ENCODE measurements at regions not wholly inside any gene's neighbourhood (a gene's known extent, or its start where the extent isn't known, plus 50 kb on each side); places are given as distances from the start of the nearest gene placed in this dataset.
A peak's percentile ranks its signal among the peaks of the same experiment; 100 is the strongest.
"Not testable (repeated sequence)": the region's sequence is repeated elsewhere in the genome, so short reads cannot be mapped to it uniquely, and the experiment has no call there.

GRCh38 chr11:69905611-69906452 lies 86.6 kb upstream of the FGF3 start:
- DNase-seq, result no peak

GRCh38 chr11:69906453-69906907 lies 87.3 kb upstream of the FGF3 start:
- no peak for DNase-seq

GRCh38 chr11:69907611-69908010 lies 88.4 kb upstream of the FGF3 start:
- DNase-seq, result no peak

GRCh38 chr11:69908511-69909220 lies 89.5 kb upstream of the FGF3 start:
- DNase-seq, result no peak

GRCh38 chr11:69909561-69910518 lies 90.6 kb upstream of the FGF3 start:
- DNase-seq, result no peak

- DNase-seq, result no peak
These were observed 91.5 kb upstream of the FGF3 start for GRCh38 chr11:69910519-69911309.

- no peak for DNase-seq
These were observed 92.3 kb upstream of the FGF3 start for GRCh38 chr11:69911310-69912160.

- no peak for DNase-seq
These were observed 93.1 kb upstream of the FGF3 start for GRCh38 chr11:69912161-69912910.

- DNase-seq, result no peak
These were observed 93.8 kb upstream of the FGF3 start for GRCh38 chr11:69912911-69913451.

GRCh38 chr11:69913591-69914285 lies 94.5 kb upstream of the FGF3 start:
- DNase-seq, result no peak

GRCh38 chr11:69914286-69915150 lies 95.3 kb upstream of the FGF3 start:
- DNase-seq, result no peak

- DNase-seq, result no peak
These were observed 95.9 kb upstream of the FGF3 start for GRCh38 chr11:69915151-69915500.

GRCh38 chr11:69915501-69916250 lies 96.5 kb upstream of the FGF3 start:
- DNase-seq, result peak; percentile 48

- DNase-seq, result not testable (repeated sequence)
These were observed 97.0 kb upstream of the FGF3 start for GRCh38 chr11:69916251-69916649.

- no peak for DNase-seq
These were observed 97.7 kb upstream of the FGF3 start for GRCh38 chr11:69916806-69917387.

- no peak for DNase-seq
These were observed 98.3 kb upstream of the FGF3 start for GRCh38 chr11:69917529-69917928.

GRCh38 chr11:69918231-69918937 lies 99.2 kb upstream of the FGF3 start:
- no peak for DNase-seq

All from stimulated activated CD4-positive, alpha-beta T cell treated with anti-CD3 and anti-CD28 coated beads, Interleukin-4, amount 100 ng/mL, for 24 hours (primary cell).